ENCODE measurements at regions not wholly inside any gene's neighbourhood (a gene's known extent, or its start where the extent isn't known, plus 50 kb on each side); places are given as distances from the start of the nearest gene placed in this dataset.

- TF ChIP-seq POLR2A (IDR thresholded peaks at IDR 0.05): no peak
- TF ChIP-seq, protein P1, sequence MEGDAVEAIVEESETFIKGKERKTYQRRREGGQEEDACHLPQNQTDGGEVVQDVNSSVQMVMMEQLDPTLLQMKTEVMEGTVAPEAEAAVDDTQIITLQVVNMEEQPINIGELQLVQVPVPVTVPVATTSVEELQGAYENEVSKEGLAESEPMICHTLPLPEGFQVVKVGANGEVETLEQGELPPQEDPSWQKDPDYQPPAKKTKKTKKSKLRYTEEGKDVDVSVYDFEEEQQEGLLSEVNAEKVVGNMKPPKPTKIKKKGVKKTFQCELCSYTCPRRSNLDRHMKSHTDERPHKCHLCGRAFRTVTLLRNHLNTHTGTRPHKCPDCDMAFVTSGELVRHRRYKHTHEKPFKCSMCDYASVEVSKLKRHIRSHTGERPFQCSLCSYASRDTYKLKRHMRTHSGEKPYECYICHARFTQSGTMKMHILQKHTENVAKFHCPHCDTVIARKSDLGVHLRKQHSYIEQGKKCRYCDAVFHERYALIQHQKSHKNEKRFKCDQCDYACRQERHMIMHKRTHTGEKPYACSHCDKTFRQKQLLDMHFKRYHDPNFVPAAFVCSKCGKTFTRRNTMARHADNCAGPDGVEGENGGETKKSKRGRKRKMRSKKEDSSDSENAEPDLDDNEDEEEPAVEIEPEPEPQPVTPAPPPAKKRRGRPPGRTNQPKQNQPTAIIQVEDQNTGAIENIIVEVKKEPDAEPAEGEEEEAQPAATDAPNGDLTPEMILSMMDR (IDR thresholded peaks at IDR 0.05): no peak
- TF ChIP-seq EP300 (IDR thresholded peaks at IDR 0.05): no peak
Measured at GRCh38 chr6:137745321-137745720, 121.7 kb upstream of the TNFAIP3 start.
